HepG2 (cell line): ENCODE measurements at regions not wholly inside any gene's neighbourhood (a gene's known extent, or its start where the extent isn't known, plus 50 kb on each side); places are given as distances from the start of the nearest gene placed in this dataset.

Source experiments
- ADNP ChIP-seq: sonication (generic); formaldehyde crosslinking; IDR thresholded peaks from 2 replicates; pipeline ENCODE4 v1.4.0; 2020; ENCODE audit warnings: missing genetic modification reagents
- BCL6 ChIP-seq: IDR thresholded peaks from 2 replicates; pipeline ENCODE4 v1.6.1; 2016; ENCODE audit warnings: missing genetic modification reagents, missing compliant biosample characterization
- CENPT ChIP-seq: sonication (generic); formaldehyde crosslinking; IDR thresholded peaks from 2 replicates; pipeline ENCODE4 v1.8.0; 2022; ENCODE audit warnings: low read depth, mild to moderate bottlenecking, moderate library complexity, missing genetic modification reagents
- CSRNP2 ChIP-seq: sonication (generic); formaldehyde crosslinking; conservative IDR thresholded peaks from 2 replicates; pipeline ENCODE4 v1.8.0; 2022; ENCODE audit warnings: low read depth, missing genetic modification reagents
- DDIT3 ChIP-seq: sonication (generic); formaldehyde crosslinking; IDR thresholded peaks from 2 replicates; pipeline ENCODE4 v1.4.0; 2020; ENCODE audit warnings: mild to moderate bottlenecking, missing genetic modification reagents
- DMAP1 ChIP-seq: IDR thresholded peaks from 2 replicates; pipeline ENCODE4 v1.6.1; 2016
- ELF3 ChIP-seq: IDR thresholded peaks from 2 replicates; pipeline ENCODE4 v1.6.1; 2016; ENCODE audit warnings: missing genetic modification reagents, missing compliant biosample characterization
- FOXP1 ChIP-seq, 2 experiments: fragments of 450-650 bp in 1 of 2; IDR thresholded peaks; 2 replicates each; pipeline ENCODE4 v1.6.1; 2017 to 2018; ENCODE audit warnings: antibody characterized with exemption in 1 of 2
- GATAD1 ChIP-seq: IDR thresholded peaks from 2 replicates; pipeline ENCODE4 v1.6.1; 2016; ENCODE audit warnings: missing genetic modification reagents, missing compliant biosample characterization
- HNF1B ChIP-seq: sonication (generic); formaldehyde crosslinking; IDR thresholded peaks from 2 replicates; pipeline ENCODE4 v1.5.1; 2020; ENCODE audit warnings: mild to moderate bottlenecking, moderate library complexity, missing genetic modification reagents
- HOXA5 ChIP-seq: sonication (generic); formaldehyde crosslinking; IDR thresholded peaks from 2 replicates; pipeline ENCODE4 v1.4.0; 2020; ENCODE audit warnings: missing genetic modification reagents
- KDM4B ChIP-seq: sonication (generic); formaldehyde crosslinking; IDR thresholded peaks from 2 replicates; pipeline ENCODE4 v1.4.0; 2020; ENCODE audit warnings: missing genetic modification reagents
- KDM6A ChIP-seq: IDR thresholded peaks from 2 replicates; pipeline ENCODE4 v1.6.1; 2016; ENCODE audit warnings: low read depth
- NBN ChIP-seq: fragments of 450-650 bp; conservative IDR thresholded peaks from 2 replicates; pipeline ENCODE4 v1.6.1; 2017
- SKIL ChIP-seq: sonication (generic); formaldehyde crosslinking; IDR thresholded peaks from 2 replicates; pipeline ENCODE4 v1.8.0; 2022; ENCODE audit warnings: missing genetic modification reagents, mild to moderate bottlenecking, moderate library complexity, borderline replicate concordance
- THAP11 ChIP-seq: IDR thresholded peaks from 2 replicates; pipeline ENCODE4 v1.6.1; 2016; ENCODE audit warnings: missing biosample characterization, missing genetic modification reagents
- THRA ChIP-seq: sonication (generic); formaldehyde crosslinking; IDR thresholded peaks from 2 replicates; pipeline ENCODE4 v1.4.0; 2020; ENCODE audit warnings: missing genetic modification reagents, borderline replicate concordance
- TOE1 ChIP-seq: sonication (generic); formaldehyde crosslinking; IDR thresholded peaks from 2 replicates; pipeline ENCODE4 v1.4.0; 2020; ENCODE audit warnings: mild to moderate bottlenecking, missing genetic modification reagents
- TRIM24 ChIP-seq: sonication (generic); formaldehyde crosslinking; IDR thresholded peaks from 2 replicates; pipeline ENCODE4 v1.8.0; 2022; ENCODE audit warnings: mild to moderate bottlenecking, missing genetic modification reagents
- YEATS4 ChIP-seq: sonication (generic); formaldehyde crosslinking; IDR thresholded peaks from 2 replicates; pipeline ENCODE4 v1.4.0; 2020; ENCODE audit warnings: missing genetic modification reagents, borderline replicate concordance
- ZBTB25 ChIP-seq: IDR thresholded peaks from 2 replicates; pipeline ENCODE4 v1.6.1; 2018; ENCODE audit warnings: missing genetic modification reagents
- ZNF143 ChIP-seq: sonication (generic); formaldehyde crosslinking; IDR thresholded peaks from 2 replicates; pipeline ENCODE4 v1.4.0; 2020; ENCODE audit warnings: missing genetic modification reagents
- ZNF225 ChIP-seq: sonication (generic); formaldehyde crosslinking; IDR thresholded peaks from 2 replicates; pipeline ENCODE4 v1.4.0; 2020; ENCODE audit warnings: mild to moderate bottlenecking, missing genetic modification reagents
- ZSCAN25 ChIP-seq: sonication (generic); formaldehyde crosslinking; IDR thresholded peaks from 2 replicates; pipeline ENCODE4 v1.8.0; 2022; ENCODE audit warnings: mild to moderate bottlenecking, missing genetic modification reagents

- TF ChIP-seq GATAD1 (CRISPR knock-in tag), result peak; percentile 70; the same call in 1 of the 2 replicates
- TF ChIP-seq NBN, result no peak
- peak; percentile 92 for TF ChIP-seq ELF3
- TF ChIP-seq ZBTB25 (CRISPR knock-in tag), result peak; percentile 89
- peak; percentile 74; the same call in 1 of the 2 replicates for TF ChIP-seq ZSCAN25 (CRISPR knock-in tag)
- no peak; the same call in 1 of the 2 replicates for TF ChIP-seq ZNF143 (CRISPR knock-in tag)
- peak; percentile 71; the same call in 1 of the 2 replicates for TF ChIP-seq FOXP1 (IDR thresholded peaks at IDR 0.05)
- peak; percentile 96 for TF ChIP-seq FOXP1 (CRISPR knock-in tag; IDR thresholded peaks at IDR 0.05)
- peak; percentile 92 for TF ChIP-seq THRA (CRISPR knock-in tag)
- peak; percentile 57; the same call in 1 of the 2 replicates for TF ChIP-seq KDM4B
- peak; percentile 73 for TF ChIP-seq DMAP1
- peak; percentile 97 for TF ChIP-seq BCL6 (CRISPR knock-in tag)
- TF ChIP-seq THAP11, result peak; percentile 67; the same call in 1 of the 2 replicates
- TF ChIP-seq CSRNP2 (CRISPR knock-in tag), result no peak
- no peak for TF ChIP-seq DDIT3 (CRISPR knock-in tag)
- TF ChIP-seq TOE1, result 0 out of 2 replicates have a peak, but pooled peaks have one; percentile 32
- TF ChIP-seq HNF1B, result peak; percentile 89
- TF ChIP-seq SKIL (CRISPR knock-in tag), result peak; percentile 69; the same call in 1 of the 2 replicates
- TF ChIP-seq KDM6A (CRISPR knock-in tag), result peak; percentile 99
- TF ChIP-seq YEATS4 (CRISPR knock-in tag), result peak; percentile 67; the same call in 1 of the 2 replicates
- peak; percentile 14; the same call in 1 of the 2 replicates for TF ChIP-seq TRIM24 (CRISPR knock-in tag)
- no peak for TF ChIP-seq ADNP
- peak; percentile 71; the same call in 1 of the 2 replicates for TF ChIP-seq HOXA5 (CRISPR knock-in tag)
- no peak for TF ChIP-seq CENPT (CRISPR knock-in tag)
- no peak for TF ChIP-seq ZNF225
These were observed 158.7 kb downstream of the SPRY1 start (continued) for GRCh38 chr4:123555233-123555806.
